SKM-1 treated with dmso at 0.1 percent for 144 hours (cell line): ENCODE measurements at regions not wholly inside any gene's neighbourhood (a gene's known extent, or its start where the extent isn't known, plus 50 kb on each side); places are given as distances from the start of the nearest gene placed in this dataset.
A peak's percentile ranks its signal among the peaks of the same experiment; 100 is the strongest.
"Not testable (repeated sequence)": the region's sequence is repeated elsewhere in the genome, so short reads cannot be mapped to it uniquely, and the experiment has no call there.

Source experiments
- DNase-seq: peaks from one replicate; lab custom pipeline; 2025; ENCODE audit not compliant: unreplicated experiment; lab: John Stamatoyannopoulos, UW

DNA sequence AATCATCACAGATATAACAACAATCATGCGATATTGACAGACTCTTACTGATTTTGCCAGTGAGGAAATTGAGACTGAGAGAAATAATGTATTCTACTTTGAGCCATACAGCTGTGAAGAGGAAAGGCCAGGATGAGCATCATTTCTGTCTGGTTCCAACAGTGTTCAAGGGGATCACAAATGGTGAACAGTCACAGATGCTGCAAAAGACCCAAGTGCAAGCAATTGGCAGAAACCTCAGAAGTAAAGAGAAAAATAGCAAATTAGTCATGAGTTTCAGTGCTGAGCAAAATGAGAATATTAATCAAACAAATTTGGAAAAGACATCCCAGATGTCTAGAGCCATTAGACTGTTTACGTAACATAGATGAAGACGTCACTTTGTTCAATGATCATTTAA, 114.1 kb downstream of the RAB38 start:
- DNase-seq: no peak

GRCh38 chr11:88059326-88059725, 115.9 kb downstream of the RAB38 start:
- DNase-seq: no peak

DNA sequence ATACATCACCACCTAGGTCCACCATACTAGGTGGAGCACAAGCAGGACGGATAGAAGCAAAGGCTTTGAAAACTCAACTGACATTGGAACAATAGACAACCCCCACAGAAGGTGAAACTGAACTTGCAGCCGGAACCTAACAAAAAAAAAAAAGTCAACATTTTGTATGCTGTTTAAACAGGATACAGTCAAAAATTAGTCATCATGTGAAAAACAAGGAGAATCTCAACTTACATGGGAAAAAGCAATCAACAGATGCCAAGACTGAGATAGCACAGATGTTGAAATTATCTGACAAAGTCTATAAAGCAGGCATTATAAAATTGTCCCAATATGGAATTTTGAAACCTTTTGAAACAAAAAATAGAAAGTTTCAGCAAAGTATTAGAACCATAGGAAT, 123.8 kb downstream of the RAB38 start:
- no peak for DNase-seq

GRCh38 chr11:88050247-88050646, 125.0 kb downstream of the RAB38 start:
- DNase-seq: no peak

DNA sequence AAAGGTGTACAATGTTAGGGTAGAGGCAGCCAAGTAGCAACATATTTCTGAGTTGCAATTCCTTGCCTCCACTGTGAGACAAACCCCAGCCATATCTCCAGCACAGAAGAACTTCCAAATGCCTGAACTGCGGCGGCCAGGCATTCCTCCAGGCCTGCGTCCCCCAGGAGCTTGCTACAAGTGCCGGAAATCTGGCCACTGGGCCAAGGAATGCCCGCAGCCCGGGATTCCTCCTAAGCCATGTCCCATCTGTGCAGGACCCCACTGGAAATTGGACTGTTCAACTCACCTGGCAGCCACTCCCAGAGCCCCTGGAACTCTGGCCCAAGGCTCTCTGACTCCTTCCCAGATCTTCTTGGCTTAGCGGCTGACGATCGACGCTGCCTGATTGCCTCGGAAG, 130.0 kb downstream of the RAB38 start:
- DNase-seq: not testable (repeated sequence)

DNA sequence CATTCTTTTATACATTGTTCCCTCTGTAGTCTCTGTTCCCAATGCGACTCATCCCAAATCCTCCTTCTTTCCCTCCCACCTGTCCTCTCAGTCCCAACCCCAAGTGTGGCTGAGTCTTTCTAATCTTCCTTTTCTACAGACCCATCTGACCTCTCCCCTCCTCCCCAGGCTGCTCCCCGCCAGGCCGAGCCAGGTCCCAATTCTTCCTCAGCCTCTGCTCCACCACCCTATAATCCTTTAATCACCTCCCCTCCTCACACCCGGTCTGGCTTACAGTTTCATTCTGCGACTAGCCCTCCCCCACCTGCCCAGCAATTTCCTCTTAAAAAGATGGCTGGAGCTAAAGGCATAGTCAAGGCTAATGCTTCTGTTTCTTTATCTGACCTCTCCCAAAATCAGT, 130.6 kb downstream of the RAB38 start:
- not testable (repeated sequence) for DNase-seq

DNA sequence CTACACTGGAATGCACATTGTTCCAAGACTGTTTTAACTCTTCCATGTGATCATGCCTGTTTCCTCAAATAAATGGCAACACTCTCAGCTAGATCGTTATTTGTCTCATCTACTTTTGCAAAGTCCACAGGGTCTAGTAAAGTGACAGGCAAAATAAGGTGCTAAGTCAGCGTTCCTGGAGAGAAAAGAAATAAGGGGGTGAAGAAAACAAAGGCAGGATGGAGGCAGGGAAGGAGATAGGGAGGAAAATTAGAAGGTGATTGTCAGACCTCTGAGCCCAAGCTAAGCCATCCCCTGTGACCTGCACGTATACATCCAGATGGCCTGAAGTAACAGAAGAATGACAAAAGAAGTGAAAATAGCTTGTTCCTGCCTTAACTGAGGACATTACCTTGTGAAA, 132.1 kb downstream of the RAB38 start:
- DNase-seq: no peak

- no peak for DNase-seq
Observed at GRCh38 chr11:88042647-88043046, 132.6 kb downstream of the RAB38 start.

GRCh38 chr11:88042238-88042637, 133.0 kb downstream of the RAB38 start:
- DNase-seq: no peak

- DNase-seq: no peak
Observed at GRCh38 chr11:88041679-88042078, 133.6 kb downstream of the RAB38 start.

- no peak for DNase-seq
Observed at GRCh38 chr11:88040148-88040496, 135.1 kb downstream of the RAB38 start.

DNA sequence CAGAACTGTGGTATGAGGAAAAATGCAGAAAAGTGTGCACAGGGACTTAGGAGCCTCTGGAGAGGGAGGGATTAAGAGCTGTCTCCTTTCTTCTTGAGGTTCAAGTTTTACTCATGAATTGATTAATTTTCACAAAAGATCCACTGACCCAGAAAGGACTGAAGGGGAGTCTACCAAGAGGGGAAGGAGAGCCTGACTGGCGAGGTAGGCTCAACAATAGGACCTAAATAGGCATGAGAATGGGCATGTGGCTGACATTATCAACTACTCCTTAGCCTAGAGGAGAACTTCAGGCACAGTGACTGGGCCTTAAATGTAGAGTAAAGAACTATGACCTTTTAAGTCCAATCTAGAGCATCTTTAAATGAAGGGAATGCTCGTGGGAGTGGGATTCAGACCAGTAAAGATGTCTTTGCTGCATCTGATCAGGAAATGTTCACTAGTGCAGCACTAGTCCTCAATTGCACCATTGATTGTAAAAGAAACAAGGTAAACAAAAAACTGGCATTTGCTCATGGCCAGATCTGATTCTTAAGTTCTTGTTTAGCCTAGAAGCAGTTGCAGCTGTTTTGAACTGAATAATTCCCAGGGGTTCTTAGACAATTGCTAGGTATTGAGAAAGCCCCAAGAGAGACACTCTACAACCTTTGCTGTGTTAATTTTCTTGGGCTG, 135.6 kb downstream of the RAB38 start:
- DNase-seq: no peak

GRCh38 chr11:88038063-88038462, 137.2 kb downstream of the RAB38 start:
- DNase-seq: no peak

GRCh38 chr11:88036701-88037100, 138.5 kb downstream of the RAB38 start:
- no peak for DNase-seq

DNA sequence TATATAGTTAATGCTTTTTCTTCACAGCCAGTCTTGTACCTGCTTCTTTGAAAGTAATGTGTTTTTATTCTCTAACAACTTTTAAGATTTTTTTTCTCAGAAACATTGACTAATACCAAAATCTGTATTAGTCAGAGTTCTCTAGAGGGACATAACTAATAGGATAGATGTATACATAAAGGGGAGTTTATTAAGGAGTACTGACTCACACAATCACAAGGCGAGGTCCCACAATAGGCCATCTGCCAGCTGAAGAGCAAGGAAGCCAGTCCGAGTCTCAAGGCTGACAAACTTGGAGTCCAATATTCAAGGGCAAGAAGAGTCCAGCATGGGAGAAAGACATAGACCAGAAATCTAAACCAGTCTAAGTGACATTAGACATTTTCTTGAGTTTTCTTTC, 140.0 kb downstream of the RAB38 start:
- DNase-seq: no peak

DNA sequence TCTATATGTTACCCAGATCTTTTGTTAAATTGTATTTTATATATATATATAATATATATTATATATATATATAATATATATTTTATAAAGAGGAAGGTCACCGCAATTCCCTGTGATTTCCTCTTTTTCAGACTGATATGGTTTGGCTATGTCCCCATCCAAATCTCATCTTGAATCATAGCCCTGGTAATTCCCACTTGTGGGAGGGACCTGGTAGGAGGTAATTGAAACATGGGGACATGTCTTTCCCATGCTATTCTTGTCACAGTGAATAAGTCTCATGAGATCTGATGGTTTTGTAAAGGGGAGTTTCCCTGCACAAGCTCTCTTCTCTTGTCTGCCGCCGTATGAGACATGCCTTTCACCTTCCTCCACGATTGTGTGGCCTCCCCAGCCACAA, 157.6 kb downstream of the RAB38 start:
- no peak for DNase-seq

DNA sequence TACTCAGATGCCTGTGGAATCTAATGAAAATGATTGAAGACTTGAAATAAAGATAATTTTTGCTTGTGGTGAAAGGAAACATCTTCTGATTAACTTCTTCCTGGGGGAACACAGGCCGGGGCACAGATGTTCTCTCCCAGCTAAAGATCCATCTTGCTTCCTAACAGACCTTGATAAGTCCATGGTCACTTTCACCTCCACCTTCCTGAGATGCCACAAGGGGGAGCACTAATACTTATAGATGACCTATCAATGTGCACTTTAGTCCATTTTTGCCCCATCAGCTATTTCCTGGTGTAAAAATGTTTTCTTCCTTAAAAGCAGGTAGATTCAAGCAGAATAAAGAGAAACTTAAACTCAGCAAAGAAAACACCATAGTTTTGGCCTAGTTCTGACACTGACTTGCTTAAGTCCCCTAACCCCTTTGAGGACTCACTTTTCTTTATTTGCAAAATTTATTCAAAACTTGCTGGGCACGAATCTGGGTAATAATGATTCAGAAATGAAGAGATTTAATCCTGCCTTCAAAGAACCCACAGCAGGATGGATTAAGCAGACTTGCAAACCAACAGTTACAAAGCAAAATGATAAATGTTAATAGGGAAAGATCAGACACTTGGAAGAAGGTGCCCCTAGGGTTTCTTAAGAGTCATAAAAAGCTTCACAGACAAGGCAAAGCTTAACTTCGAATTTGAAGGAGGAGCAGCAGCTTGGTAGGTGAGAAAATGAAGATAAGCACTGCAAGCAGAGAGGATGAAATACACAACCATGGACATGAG, 158.7 kb downstream of the RAB38 start:
- DNase-seq: peak; percentile 65

DNA sequence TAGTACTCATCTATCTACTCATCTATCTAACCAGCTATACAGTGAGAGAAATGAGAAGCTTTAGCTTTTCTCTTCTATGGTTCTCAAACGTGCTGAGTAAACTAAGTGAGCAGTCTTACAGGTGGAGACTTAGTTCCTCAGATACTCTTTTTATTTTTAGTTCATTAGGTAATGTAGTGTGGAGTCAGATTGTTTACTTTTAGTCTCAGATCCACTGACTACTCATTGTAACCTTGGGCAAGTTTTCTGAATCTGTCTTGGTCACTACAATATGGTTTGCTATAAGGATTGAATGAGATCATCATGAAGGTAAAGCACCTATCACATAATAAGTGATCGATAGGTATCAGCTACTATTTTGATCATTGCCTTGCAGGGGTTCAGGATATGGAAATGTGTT, 160.1 kb downstream of the RAB38 start:
- DNase-seq: no peak

GRCh38 chr11:88013508-88014065, 161.7 kb downstream of the RAB38 start:
- DNase-seq: no peak

GRCh38 chr11:88012456-88012855, 162.8 kb downstream of the RAB38 start:
- DNase-seq: no peak

DNA sequence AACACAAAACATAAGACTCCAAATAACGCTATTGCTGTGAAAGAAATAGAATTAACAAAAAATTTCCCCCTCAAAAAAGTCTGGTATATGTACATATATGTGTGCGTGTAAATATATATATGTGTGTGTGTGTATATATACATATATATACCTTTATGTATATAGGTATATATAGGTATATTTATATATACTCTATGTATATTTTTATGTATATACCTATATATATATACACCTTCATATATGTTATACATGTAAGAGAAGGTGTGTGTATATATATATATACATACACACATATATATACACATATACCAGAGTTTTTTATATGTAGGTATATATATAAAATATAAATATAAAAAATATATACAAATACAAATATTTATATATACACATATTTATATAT, 199.2 kb downstream of the RAB38 start:
- DNase-seq: no peak

- DNase-seq: no peak
Observed at GRCh38 chr11:87974797-87975196, 200.4 kb downstream of the RAB38 start.

GRCh38 chr11:87972133-87972532, 203.1 kb downstream of the RAB38 start:
- DNase-seq: no peak
